ENCODE measurements at regions not wholly inside any gene's neighbourhood (a gene's known extent, or its start where the extent isn't known, plus 50 kb on each side); places are given as distances from the start of the nearest gene placed in this dataset.

DNA sequence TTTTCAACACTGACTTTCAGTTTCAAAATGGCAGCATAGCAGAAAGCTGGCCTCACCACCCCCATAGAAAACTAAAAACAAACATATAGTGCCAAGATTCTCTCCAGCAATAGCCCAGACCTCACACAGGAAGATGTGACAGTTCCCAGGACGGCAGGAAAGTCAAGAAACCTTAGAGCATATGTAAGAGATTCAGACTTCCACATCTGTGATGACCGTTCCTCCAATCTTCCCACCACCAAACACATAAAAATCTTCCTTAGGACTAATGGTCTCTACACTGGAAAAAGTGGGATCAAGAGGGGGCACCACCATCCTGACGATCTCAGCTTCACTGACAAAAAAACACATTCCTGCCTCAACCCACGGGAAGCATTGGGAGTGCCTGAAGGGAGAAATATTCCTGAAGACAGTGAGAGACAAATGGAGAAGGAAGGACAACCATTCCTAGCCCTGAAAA is 134.1 kb upstream of the CPXCR1 start:
- TF ChIP-seq, protein P1, sequence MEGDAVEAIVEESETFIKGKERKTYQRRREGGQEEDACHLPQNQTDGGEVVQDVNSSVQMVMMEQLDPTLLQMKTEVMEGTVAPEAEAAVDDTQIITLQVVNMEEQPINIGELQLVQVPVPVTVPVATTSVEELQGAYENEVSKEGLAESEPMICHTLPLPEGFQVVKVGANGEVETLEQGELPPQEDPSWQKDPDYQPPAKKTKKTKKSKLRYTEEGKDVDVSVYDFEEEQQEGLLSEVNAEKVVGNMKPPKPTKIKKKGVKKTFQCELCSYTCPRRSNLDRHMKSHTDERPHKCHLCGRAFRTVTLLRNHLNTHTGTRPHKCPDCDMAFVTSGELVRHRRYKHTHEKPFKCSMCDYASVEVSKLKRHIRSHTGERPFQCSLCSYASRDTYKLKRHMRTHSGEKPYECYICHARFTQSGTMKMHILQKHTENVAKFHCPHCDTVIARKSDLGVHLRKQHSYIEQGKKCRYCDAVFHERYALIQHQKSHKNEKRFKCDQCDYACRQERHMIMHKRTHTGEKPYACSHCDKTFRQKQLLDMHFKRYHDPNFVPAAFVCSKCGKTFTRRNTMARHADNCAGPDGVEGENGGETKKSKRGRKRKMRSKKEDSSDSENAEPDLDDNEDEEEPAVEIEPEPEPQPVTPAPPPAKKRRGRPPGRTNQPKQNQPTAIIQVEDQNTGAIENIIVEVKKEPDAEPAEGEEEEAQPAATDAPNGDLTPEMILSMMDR (conservative IDR thresholded peaks at IDR 0.05; ENCODE audit: low read depth in 2 of 2) = no peak
- TF ChIP-seq JUNB (IDR thresholded peaks at IDR 0.05; ENCODE audit: unreplicated experiment) = no peak
- TF ChIP-seq, protein P2, sequence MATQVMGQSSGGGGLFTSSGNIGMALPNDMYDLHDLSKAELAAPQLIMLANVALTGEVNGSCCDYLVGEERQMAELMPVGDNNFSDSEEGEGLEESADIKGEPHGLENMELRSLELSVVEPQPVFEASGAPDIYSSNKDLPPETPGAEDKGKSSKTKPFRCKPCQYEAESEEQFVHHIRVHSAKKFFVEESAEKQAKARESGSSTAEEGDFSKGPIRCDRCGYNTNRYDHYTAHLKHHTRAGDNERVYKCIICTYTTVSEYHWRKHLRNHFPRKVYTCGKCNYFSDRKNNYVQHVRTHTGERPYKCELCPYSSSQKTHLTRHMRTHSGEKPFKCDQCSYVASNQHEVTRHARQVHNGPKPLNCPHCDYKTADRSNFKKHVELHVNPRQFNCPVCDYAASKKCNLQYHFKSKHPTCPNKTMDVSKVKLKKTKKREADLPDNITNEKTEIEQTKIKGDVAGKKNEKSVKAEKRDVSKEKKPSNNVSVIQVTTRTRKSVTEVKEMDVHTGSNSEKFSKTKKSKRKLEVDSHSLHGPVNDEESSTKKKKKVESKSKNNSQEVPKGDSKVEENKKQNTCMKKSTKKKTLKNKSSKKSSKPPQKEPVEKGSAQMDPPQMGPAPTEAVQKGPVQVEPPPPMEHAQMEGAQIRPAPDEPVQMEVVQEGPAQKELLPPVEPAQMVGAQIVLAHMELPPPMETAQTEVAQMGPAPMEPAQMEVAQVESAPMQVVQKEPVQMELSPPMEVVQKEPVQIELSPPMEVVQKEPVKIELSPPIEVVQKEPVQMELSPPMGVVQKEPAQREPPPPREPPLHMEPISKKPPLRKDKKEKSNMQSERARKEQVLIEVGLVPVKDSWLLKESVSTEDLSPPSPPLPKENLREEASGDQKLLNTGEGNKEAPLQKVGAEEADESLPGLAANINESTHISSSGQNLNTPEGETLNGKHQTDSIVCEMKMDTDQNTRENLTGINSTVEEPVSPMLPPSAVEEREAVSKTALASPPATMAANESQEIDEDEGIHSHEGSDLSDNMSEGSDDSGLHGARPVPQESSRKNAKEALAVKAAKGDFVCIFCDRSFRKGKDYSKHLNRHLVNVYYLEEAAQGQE (IDR thresholded peaks at IDR 0.05; ENCODE audit: unreplicated experiment) = no peak
- no peak for TF ChIP-seq EZH2phosphoT487 (IDR thresholded peaks at IDR 0.05; ENCODE audit: unreplicated experiment)
- TF ChIP-seq, protein P3, sequence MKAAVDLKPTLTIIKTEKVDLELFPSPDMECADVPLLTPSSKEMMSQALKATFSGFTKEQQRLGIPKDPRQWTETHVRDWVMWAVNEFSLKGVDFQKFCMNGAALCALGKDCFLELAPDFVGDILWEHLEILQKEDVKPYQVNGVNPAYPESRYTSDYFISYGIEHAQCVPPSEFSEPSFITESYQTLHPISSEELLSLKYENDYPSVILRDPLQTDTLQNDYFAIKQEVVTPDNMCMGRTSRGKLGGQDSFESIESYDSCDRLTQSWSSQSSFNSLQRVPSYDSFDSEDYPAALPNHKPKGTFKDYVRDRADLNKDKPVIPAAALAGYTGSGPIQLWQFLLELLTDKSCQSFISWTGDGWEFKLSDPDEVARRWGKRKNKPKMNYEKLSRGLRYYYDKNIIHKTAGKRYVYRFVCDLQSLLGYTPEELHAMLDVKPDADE (IDR thresholded peaks at IDR 0.05) = no peak
- no peak for TF ChIP-seq POLR2AphosphoS5 (IDR thresholded peaks at IDR 0.05; ENCODE audit: low read depth)
- TF ChIP-seq EZH2 (IDR thresholded peaks at IDR 0.05; ENCODE audit: low read depth, unreplicated experiment) = no peak
- TF ChIP-seq ZNF331 (CRISPR knock-in tag; IDR thresholded peaks at IDR 0.05; ENCODE audit: low read depth) = no peak
- no peak for TF ChIP-seq ZNF114 (CRISPR knock-in tag; IDR thresholded peaks at IDR 0.05)
- no peak for TF ChIP-seq STAT1 (IDR thresholded peaks at IDR 0.05; ENCODE audit: unreplicated experiment)
- TF ChIP-seq CREB1 (CRISPR knock-in tag; IDR thresholded peaks at IDR 0.05; ENCODE audit: low read depth) = no peak
- no peak for TF ChIP-seq NANOG (IDR thresholded peaks at IDR 0.05; ENCODE audit: borderline replicate concordance)
- TF ChIP-seq, protein P4, sequence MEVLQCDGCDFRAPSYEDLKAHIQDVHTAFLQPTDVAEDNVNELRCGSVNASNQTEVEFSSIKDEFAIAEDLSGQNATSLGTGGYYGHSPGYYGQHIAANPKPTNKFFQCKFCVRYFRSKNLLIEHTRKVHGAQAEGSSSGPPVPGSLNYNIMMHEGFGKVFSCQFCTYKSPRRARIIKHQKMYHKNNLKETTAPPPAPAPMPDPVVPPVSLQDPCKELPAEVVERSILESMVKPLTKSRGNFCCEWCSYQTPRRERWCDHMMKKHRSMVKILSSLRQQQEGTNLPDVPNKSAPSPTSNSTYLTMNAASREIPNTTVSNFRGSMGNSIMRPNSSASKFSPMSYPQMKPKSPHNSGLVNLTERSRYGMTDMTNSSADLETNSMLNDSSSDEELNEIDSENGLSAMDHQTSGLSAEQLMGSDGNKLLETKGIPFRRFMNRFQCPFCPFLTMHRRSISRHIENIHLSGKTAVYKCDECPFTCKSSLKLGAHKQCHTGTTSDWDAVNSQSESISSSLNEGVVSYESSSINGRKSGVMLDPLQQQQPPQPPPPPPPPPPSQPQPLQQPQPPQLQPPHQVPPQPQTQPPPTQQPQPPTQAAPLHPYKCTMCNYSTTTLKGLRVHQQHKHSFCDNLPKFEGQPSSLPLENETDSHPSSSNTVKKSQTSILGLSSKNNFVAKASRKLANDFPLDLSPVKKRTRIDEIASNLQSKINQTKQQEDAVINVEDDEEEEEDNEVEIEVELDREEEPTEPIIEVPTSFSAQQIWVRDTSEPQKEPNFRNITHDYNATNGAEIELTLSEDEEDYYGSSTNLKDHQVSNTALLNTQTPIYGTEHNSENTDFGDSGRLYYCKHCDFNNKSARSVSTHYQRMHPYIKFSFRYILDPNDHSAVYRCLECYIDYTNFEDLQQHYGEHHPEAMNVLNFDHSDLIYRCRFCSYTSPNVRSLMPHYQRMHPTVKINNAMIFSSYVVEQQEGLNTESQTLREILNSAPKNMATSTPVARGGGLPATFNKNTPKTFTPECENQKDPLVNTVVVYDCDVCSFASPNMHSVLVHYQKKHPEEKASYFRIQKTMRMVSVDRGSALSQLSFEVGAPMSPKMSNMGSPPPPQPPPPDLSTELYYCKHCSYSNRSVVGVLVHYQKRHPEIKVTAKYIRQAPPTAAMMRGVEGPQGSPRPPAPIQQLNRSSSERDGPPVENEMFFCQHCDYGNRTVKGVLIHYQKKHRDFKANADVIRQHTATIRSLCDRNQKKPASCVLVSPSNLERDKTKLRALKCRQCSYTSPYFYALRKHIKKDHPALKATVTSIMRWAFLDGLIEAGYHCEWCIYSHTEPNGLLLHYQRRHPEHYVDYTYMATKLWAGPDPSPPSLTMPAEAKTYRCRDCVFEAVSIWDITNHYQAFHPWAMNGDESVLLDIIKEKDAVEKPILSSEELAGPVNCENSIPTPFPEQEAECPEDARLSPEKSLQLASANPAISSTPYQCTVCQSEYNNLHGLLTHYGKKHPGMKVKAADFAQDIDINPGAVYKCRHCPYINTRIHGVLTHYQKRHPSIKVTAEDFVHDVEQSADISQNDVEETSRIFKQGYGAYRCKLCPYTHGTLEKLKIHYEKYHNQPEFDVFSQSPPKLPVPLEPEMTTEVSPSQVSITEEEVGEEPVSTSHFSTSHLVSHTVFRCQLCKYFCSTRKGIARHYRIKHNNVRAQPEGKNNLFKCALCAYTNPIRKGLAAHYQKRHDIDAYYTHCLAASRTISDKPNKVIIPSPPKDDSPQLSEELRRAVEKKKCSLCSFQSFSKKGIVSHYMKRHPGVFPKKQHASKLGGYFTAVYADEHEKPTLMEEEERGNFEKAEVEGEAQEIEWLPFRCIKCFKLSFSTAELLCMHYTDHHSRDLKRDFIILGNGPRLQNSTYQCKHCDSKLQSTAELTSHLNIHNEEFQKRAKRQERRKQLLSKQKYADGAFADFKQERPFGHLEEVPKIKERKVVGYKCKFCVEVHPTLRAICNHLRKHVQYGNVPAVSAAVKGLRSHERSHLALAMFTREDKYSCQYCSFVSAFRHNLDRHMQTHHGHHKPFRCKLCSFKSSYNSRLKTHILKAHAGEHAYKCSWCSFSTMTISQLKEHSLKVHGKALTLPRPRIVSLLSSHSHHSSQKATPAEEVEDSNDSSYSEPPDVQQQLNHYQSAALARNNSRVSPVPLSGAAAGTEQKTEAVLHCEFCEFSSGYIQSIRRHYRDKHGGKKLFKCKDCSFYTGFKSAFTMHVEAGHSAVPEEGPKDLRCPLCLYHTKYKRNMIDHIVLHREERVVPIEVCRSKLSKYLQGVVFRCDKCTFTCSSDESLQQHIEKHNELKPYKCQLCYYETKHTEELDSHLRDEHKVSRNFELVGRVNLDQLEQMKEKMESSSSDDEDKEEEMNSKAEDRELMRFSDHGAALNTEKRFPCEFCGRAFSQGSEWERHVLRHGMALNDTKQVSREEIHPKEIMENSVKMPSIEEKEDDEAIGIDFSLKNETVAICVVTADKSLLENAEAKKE (CRISPR knock-in tag; IDR thresholded peaks at IDR 0.05) = no peak

Measured in GM23338 (cell line).